Prostate gland (tissue), 2 donors: ENCODE measurements at regions not wholly inside any gene's neighbourhood (a gene's known extent, or its start where the extent isn't known, plus 50 kb on each side); places are given as distances from the start of the nearest gene placed in this dataset.

Source experiments
- DNase-seq: peaks from one replicate; pipeline ENCODE4 v3.0.0-alpha.2; 2019; ENCODE audit warnings: low spot score
- H3K27ac ChIP-seq, 2 donors: fragments of 200-600 bp; sonication (generic); 2 replicates each; pipeline ENCODE4 v1.5.1; 2017 to 2019
- H3K27me3 ChIP-seq: fragments of 200-600 bp; sonication (generic); replicated peaks from 2 replicates; pipeline ENCODE4 v1.5.1; 2019; ENCODE audit not compliant: insufficient read depth
- H3K36me3 ChIP-seq, 2 donors: fragments of 200-600 bp; sonication (generic); 1 replicate in 1 of 2; 2 replicates in 1 of 2; pipeline versions ENCODE4 v1.5.1 to v1.8.1; 2017 to 2019
- H3K4me1 ChIP-seq: fragments of 200-600 bp; sonication (generic); replicated peaks from 2 replicates; pipeline ENCODE4 v1.5.1; 2019
- H3K4me3 ChIP-seq, 2 donors: fragments of 200-600 bp; sonication (generic); 2 replicates each; pipeline ENCODE4 v1.5.1; 2017 to 2019
- H3K9me3 ChIP-seq: fragments of 200-600 bp; sonication (generic); 2 replicates; pipeline ENCODE4 v1.5.1; 2017
- POLR2A ChIP-seq: fragments of 450-650 bp; IDR thresholded peaks from one replicate; pipeline ENCODE4 v1.6.1; 2016; ENCODE audit warnings: antibody characterized with exemption, mild to moderate bottlenecking
- POLR2AphosphoS5 ChIP-seq: sonication (generic); formaldehyde crosslinking; IDR thresholded peaks from one replicate; pipeline ENCODE4 v1.6.1; 2017; ENCODE audit warnings: antibody characterized with exemption
- WGBS: methylation state at CpG from one replicate; pipeline ENCODE4 v1.1.5; 2018; 5-methylcytosine and 5-hydroxymethylcytosine counted together
- intact Hi-C: fragments of 100-400 bp; cut with DNase I; formaldehyde crosslinking; loops from one replicate; pipeline ENCODE4 v1.14.2; 2022
- TF ChIP-seq, protein P1 (sequence below), 4 experiments: fragments of 200-600 bp in 2 of 4; fragments of 450-650 bp in 2 of 4; sonication (generic) in 2 of 4; IDR thresholded peaks; 1 replicate in 3 of 4; 2 replicates in 1 of 4; pipeline ENCODE4 v1.5.1; 2016 to 2019; ENCODE audit warnings: antibody characterized with exemption in 4 of 4, mild to moderate bottlenecking in 2 of 4, moderate library complexity in 2 of 4

GRCh38 chr5:84642795-84643194 is 258.1 kb upstream of the EDIL3 start:
- intact Hi-C loops = no loop called here
- TF ChIP-seq, protein P1, sequence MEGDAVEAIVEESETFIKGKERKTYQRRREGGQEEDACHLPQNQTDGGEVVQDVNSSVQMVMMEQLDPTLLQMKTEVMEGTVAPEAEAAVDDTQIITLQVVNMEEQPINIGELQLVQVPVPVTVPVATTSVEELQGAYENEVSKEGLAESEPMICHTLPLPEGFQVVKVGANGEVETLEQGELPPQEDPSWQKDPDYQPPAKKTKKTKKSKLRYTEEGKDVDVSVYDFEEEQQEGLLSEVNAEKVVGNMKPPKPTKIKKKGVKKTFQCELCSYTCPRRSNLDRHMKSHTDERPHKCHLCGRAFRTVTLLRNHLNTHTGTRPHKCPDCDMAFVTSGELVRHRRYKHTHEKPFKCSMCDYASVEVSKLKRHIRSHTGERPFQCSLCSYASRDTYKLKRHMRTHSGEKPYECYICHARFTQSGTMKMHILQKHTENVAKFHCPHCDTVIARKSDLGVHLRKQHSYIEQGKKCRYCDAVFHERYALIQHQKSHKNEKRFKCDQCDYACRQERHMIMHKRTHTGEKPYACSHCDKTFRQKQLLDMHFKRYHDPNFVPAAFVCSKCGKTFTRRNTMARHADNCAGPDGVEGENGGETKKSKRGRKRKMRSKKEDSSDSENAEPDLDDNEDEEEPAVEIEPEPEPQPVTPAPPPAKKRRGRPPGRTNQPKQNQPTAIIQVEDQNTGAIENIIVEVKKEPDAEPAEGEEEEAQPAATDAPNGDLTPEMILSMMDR (IDR thresholded peaks at IDR 0.05) = no peak
- no peak for TF ChIP-seq POLR2A
- WGBS = 63% methylated on average over 2 of the region's 2 CpGs
- H3K36me3 ChIP-seq = no peaks in the 10 kb centered on the region
- H3K4me3 ChIP-seq = no peak overlapping the region
- no peak overlapping the region for H3K27ac ChIP-seq
- H3K27me3 ChIP-seq = no peaks in the 10 kb centered on the region
- H3K4me1 ChIP-seq = no peaks in the 10 kb centered on the region
- no peaks in the 10 kb centered on the region for H3K9me3 ChIP-seq
- no peak for DNase-seq

DNA sequence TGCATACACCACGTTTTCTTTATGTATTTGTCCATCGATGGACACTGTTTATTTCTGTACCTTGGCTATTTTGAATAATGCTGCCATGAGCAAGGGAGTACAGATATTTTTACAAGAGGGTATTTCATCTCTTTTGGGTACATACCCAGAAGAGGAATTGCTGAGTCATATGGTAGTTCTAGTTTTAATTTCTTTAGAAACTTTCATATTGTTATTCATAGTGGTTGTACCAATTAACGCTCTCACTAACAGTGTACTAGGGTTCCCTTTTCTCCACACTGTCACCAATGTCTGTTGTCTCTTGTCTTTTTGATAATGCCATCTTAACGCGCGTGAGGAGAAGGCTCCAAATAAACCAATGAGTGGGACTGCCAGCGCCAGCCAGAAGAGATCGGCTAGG is 257.6 kb upstream of the EDIL3 start:
- 95% methylated on average over 8 of the region's 8 CpGs for WGBS
- no peaks in the 10 kb centered on the region for H3K9me3 ChIP-seq
- no peaks in the 10 kb centered on the region for H3K27me3 ChIP-seq
- TF ChIP-seq, protein P1 (IDR thresholded peaks at IDR 0.05) = no peak
- no peak for TF ChIP-seq POLR2A
- no peak for TF ChIP-seq POLR2AphosphoS5
- H3K4me3 ChIP-seq = no peak overlapping the region
- no peaks in the 10 kb centered on the region for H3K36me3 ChIP-seq
- H3K27ac ChIP-seq = no peak overlapping the region
- no peak for DNase-seq
- intact Hi-C loops = no loop called here
- no peaks in the 10 kb centered on the region for H3K4me1 ChIP-seq

- Histone ChIP-seq H3K27me3 (no peaks in the 10 kb centered on the region), H3K4me3 (no peak overlapping the region), H3K36me3 (no peaks in the 10 kb centered on the region), H3K4me1 (no peaks in the 10 kb centered on the region), H3K9me3 (no peaks in the 10 kb centered on the region), H3K27ac (no peak overlapping the region)
- intact Hi-C loops = no loop called here
- DNase-seq = no peak
- 94% methylated on average over 1 of the region's 1 CpG for WGBS
- no peak for TF ChIP-seq POLR2AphosphoS5
- TF ChIP-seq, protein P1 (IDR thresholded peaks at IDR 0.05) = no peak
Observed at GRCh38 chr5:84637662-84638375, 253.1 kb upstream of the EDIL3 start.

- WGBS = 97% methylated on average over 22 of the region's 22 CpGs
- H3K4me1 ChIP-seq = no peaks in the 10 kb centered on the region
- H3K36me3 ChIP-seq = no peaks in the 10 kb centered on the region
- no peaks in the 10 kb centered on the region for H3K27me3 ChIP-seq
- H3K4me3 ChIP-seq = no peak overlapping the region
- H3K9me3 ChIP-seq = no peaks in the 10 kb centered on the region
- intact Hi-C loops = no loop called here
- TF ChIP-seq POLR2AphosphoS5 = no peak
- no peak for TF ChIP-seq POLR2A
- TF ChIP-seq, protein P1 (IDR thresholded peaks at IDR 0.05) = no peak
- H3K27ac ChIP-seq = no peak overlapping the region
- no peak for DNase-seq
Observed at GRCh38 chr5:84635235-84636055, 250.8 kb upstream of the EDIL3 start.

DNA sequence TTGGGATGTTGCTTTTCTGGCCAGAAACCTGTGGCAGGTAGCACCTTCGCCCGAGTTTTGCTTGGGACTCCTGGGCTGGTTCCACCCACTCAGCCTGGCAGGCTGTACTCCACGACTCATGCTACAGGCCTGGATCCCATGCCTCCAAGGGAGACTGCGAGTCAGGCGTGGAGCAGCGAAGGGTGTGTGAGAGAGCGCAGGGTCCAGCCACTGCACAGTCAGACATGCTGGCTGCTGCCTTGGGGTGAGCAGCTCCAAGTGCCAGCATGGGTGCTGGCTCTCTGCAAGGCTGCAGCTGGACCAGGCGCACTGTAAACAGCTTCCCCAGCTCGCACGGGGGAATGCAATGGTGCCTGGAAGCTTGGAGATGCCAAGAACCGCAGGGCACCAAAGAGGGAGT is 249.6 kb upstream of the EDIL3 start:
- Histone ChIP-seq H3K27ac (no peak overlapping the region), H3K9me3 (no peaks in the 10 kb centered on the region), H3K4me3 (no peak overlapping the region), H3K27me3 (no peaks in the 10 kb centered on the region), H3K4me1 (no peaks in the 10 kb centered on the region), H3K36me3 (no peaks in the 10 kb centered on the region)
- intact Hi-C loops = no loop called here
- WGBS = 84% methylated on average over 11 of the region's 11 CpGs
- no peak for DNase-seq
- TF ChIP-seq POLR2A (no peak), POLR2AphosphoS5 (no peak)
- TF ChIP-seq, protein P1 (IDR thresholded peaks at IDR 0.05) = no peak
